HL-60 (cell line): ENCODE measurements at regions not wholly inside any gene's neighbourhood (a gene's known extent, or its start where the extent isn't known, plus 50 kb on each side); places are given as distances from the start of the nearest gene placed in this dataset.

Experiments used
- DNase-seq, 2 experiments: peaks; one replicate each; pipeline ENCODE4 v3.0.0-alpha.2; 2010 to 2020; ENCODE audit warnings: low read depth in 1 of 2, low spot score in 1 of 2
- H3K27ac ChIP-seq: fragments of 250-450 bp; sonication (Bioruptor Pico); replicated peaks from 2 replicates; pipeline ENCODE4 v1.5.1; 2020; ENCODE audit warnings: mild to moderate bottlenecking, moderate library complexity
- H3K27me3 ChIP-seq: fragments of 250-450 bp; sonication (Bioruptor Pico); 2 replicates; pipeline ENCODE4 v1.5.1; 2021; ENCODE audit warnings: mild to moderate bottlenecking, moderate library complexity; ENCODE audit not compliant: insufficient read depth, poor library complexity, severe bottlenecking
- H3K4me3 ChIP-seq: replicated peaks from 2 replicates; pipeline ENCODE4 v1.5.1; 2011; ENCODE audit warnings: mild to moderate bottlenecking, control low read depth, low read length; ENCODE audit not compliant: insufficient read depth
- CTCF ChIP-seq: IDR thresholded peaks from one replicate; pipeline ENCODE4 v1.5.1; 2011; ENCODE audit warnings: low read length, control low read depth, inconsistent platforms; ENCODE audit not compliant: insufficient read depth
- GABPA ChIP-seq: IDR thresholded peaks from 2 replicates; pipeline ENCODE4 v1.6.1; 2012; ENCODE audit warnings: low read depth
- POLR2AphosphoS5 ChIP-seq: IDR thresholded peaks from 2 replicates; pipeline ENCODE4 v1.6.1; 2012; ENCODE audit warnings: low read depth
- REST ChIP-seq: IDR thresholded peaks from 2 replicates; pipeline ENCODE4 v1.6.1; 2012; ENCODE audit warnings: low read depth; ENCODE audit not compliant: insufficient replicate concordance
- SPI1 ChIP-seq: IDR thresholded peaks from 2 replicates; pipeline ENCODE4 v1.6.1; 2012; ENCODE audit warnings: low read depth, mild to moderate bottlenecking, borderline replicate concordance

DNA sequence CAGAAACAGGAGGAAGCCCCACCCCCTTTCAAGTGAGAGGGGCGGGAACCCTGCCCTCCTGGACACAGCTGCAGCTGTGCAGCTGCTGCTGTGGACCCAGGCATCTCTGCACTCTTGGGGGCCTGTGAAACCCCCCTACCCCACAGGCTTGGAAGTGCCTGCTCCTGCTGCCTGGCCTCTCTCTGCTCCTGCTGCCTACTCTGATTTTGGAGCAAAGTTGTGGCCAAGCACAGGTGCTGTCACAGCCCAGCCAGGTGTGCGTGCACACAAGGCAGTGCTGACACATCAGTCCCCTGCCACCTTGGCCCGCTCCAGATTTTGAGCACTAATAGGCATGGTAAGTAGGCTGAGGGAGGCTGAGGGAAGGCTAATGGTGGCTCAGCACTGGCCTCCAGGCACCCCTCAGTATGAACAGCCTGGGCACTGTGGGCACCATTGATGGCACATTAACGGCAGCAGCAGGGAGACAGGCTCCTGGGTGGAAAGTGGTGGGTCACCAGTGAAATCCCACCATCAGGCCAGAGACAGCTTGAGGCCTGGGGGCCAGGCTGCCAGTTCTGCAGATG is 890.9 kb downstream of the GBE1 start:
- no peaks in the 10 kb centered on the region for H3K27me3 ChIP-seq
- H3K4me3 ChIP-seq: no peak overlapping the region
- DNase-seq: no peak
- TF ChIP-seq GABPA (no peak), CTCF (no peak), POLR2AphosphoS5 (no peak), SPI1 (no peak), REST (no peak)
- no peak overlapping the region for H3K27ac ChIP-seq

DNA sequence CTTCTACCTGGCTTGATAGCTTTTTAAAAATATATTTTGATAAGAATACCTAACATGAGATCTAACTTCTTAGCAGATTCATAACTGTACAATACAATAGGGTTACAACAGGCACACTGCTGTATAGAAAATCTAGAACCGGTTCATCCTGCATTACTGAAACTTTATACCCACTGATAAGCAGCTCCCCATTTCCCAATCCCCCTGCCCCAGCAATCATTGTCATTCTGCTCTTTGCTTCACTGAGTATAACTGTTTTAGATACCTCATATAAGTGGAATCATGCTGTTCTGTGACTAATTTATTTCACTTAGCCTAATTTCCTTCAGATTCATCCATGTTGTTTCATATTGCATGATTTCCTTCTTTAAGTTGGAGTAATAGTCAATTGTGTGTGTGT is 906.0 kb downstream of the GBE1 start:
- no peak overlapping the region for H3K4me3 ChIP-seq
- H3K27ac ChIP-seq: no peak overlapping the region
- no peak for DNase-seq
- H3K27me3 ChIP-seq: no peaks in the 10 kb centered on the region
- TF ChIP-seq SPI1 (no peak), REST (no peak), CTCF (no peak), GABPA (no peak), POLR2AphosphoS5 (no peak)

DNA sequence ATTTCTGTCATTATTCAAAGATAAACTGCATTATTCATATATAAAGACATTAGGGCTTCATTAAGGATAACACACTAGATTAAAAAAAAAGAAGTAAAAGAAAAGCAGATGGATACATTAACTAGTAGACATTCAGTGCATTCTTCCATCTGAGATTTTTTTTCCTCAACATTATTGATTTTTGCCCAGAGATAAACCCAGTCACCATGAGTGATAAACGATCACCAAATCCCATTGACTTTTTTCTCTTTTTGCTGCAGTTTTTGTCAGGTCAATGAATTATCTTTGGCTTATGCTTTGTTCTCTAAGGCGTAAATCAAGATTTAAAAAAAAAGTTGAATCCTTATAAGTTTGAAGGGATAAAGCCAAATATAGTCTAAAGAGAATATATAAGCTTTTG is 925.0 kb downstream of the GBE1 start:
- Histone ChIP-seq H3K27me3 (no peaks in the 10 kb centered on the region), H3K4me3 (no peak overlapping the region), H3K27ac (no peak overlapping the region)
- TF ChIP-seq POLR2AphosphoS5 (no peak), REST (no peak), GABPA (no peak), CTCF (no peak), SPI1 (no peak)
- no peak for DNase-seq
